ENCODE measurements at regions not wholly inside any gene's neighbourhood (a gene's known extent, or its start where the extent isn't known, plus 50 kb on each side); places are given as distances from the start of the nearest gene placed in this dataset.
A peak's percentile ranks its signal among the peaks of the same experiment; 100 is the strongest.

DNA sequence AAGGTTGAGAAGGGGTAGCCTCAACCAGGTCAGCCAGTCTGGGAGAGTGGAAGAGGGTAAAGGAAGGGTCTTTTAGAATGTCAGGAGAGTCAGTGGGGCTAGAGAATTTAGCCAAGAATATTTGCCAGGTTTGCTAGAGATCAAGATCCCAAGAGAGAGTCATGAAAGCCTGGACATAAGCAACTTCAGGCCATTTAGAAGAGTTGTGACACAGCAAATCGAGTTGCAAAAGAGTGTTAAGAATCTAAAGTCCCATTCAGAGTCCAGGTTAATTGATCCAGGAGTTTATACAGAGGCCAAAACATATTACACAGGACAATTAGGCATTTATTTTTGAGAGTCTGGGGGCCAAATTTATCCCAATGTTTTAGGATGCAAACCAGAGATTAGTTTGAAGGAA, 1260.1 kb upstream of the ACO1 start:
- H3K27me3 ChIP-seq = no peaks in the 10 kb centered on the region
- no peak overlapping the region for H3K4me3 ChIP-seq
- intact Hi-C loops (cut with DNase I) = no loop called here
- H3K36me3 ChIP-seq = no peaks in the 10 kb centered on the region
- TF ChIP-seq, protein P1, sequence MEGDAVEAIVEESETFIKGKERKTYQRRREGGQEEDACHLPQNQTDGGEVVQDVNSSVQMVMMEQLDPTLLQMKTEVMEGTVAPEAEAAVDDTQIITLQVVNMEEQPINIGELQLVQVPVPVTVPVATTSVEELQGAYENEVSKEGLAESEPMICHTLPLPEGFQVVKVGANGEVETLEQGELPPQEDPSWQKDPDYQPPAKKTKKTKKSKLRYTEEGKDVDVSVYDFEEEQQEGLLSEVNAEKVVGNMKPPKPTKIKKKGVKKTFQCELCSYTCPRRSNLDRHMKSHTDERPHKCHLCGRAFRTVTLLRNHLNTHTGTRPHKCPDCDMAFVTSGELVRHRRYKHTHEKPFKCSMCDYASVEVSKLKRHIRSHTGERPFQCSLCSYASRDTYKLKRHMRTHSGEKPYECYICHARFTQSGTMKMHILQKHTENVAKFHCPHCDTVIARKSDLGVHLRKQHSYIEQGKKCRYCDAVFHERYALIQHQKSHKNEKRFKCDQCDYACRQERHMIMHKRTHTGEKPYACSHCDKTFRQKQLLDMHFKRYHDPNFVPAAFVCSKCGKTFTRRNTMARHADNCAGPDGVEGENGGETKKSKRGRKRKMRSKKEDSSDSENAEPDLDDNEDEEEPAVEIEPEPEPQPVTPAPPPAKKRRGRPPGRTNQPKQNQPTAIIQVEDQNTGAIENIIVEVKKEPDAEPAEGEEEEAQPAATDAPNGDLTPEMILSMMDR (IDR thresholded peaks at IDR 0.05) = no peak
- ATAC-seq = no peak
- no peak overlapping the region for H3K27ac ChIP-seq
- no peak for DNase-seq
- no peaks in the 10 kb centered on the region for H3K4me1 ChIP-seq
- no peaks in the 10 kb centered on the region for H3K9me3 ChIP-seq

DNA sequence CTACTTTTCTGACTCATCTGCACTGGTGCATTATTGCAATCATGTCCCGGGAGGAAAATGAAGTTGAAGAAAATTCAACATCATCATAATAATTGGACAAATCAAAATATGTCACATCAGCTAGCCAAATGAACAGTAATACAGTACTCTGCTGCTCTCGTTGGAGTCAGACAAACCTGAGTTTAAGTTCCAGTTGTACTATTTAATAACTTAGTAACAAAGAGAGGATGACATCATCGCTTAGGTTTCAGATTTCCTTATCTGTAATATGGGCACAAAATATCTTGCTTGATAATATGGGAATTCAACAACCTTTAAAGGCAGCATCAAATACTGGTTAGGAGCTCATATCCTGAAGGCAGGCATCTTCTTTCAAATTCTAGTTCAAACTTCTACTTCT, 1248.9 kb upstream of the ACO1 start:
- no peaks in the 10 kb centered on the region for H3K9me3 ChIP-seq
- no peak overlapping the region for H3K4me3 ChIP-seq
- DNase-seq (no peak), ATAC-seq (no peak)
- peaks cover 0 to 2% of the 10 kb centered on the region in 2 donors for H3K4me1 ChIP-seq
- intact Hi-C loops (cut with DNase I) = no loop called here
- no peak overlapping the region for H3K27ac ChIP-seq
- no peaks in the 10 kb centered on the region for H3K36me3 ChIP-seq
- TF ChIP-seq, protein P1 (IDR thresholded peaks at IDR 0.05) = no peak
- no peaks in the 10 kb centered on the region for H3K27me3 ChIP-seq

DNA sequence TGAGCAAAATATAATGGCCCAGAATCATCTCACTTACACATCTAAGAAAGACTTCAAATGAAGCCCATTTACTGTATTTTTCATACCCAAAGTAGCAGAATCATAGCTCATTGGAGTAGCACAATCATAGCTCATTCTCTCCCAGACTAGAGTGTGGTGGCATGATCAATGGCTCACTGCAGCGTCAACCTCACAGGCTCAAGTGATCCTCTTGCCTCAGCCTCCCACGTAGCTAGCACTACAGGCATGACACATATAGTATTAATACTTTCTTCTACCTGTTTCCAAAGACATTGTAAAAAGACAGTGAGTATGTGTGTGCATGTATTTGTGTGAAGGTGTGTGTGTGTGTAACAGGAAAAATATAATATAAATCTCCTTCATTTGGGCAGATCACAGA, 1247.9 kb upstream of the ACO1 start:
- Histone ChIP-seq H3K4me3 (no peak overlapping the region), H3K36me3 (no peaks in the 10 kb centered on the region), H3K9me3 (no peaks in the 10 kb centered on the region), H3K27ac (no peak overlapping the region), H3K4me1 (peaks cover 0 to 2% of the 10 kb centered on the region in 2 donors), H3K27me3 (no peaks in the 10 kb centered on the region)
- intact Hi-C loops (cut with DNase I) = no loop called here
- DNase-seq (no peak), ATAC-seq (no peak)
- TF ChIP-seq, protein P1 (IDR thresholded peaks at IDR 0.05) = no peak

DNA sequence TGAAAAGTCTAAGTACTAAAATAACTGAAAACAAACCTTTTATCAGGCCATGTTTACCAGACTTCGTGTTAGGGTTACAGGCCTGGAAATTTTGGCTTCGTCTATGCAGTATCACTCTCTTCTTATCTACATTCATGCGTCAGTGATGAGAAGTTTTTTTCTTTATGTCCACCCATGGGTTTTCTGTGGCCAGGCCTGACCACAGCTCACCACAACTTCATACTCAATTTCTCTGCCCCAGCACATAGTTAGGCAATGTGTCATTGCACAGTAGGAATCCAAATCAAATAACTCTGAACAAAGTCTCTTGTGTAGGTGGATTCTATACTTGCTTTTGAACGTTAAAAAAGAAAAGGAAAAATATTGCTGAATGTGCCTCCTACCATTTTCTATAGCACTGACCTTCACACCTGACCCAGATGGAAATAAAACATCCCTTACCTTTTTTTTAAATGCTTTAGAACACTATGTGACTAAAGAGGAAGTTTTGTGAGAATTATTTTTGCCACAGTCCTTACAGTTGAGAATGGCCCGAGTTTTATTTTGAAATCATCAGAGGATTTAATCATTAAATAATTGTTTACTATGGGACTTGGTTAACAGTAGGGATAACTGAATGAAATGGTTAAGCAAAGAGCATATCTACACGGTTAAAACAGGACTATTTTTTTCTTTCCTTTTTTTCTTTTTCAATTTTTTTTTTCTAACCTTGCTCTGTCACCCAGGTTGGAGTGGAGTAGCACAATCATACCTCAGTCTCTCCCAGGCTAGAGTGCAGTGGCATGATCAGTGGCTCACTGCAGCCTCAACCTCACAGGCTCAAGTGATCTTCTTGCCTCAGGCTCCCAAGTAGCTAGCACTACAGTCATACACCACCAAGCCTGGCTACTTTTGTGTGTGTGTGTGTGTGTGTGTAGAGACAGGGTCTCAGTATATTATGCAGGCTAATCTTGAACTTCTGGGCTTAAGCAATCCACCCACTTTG, 1247.0 kb upstream of the ACO1 start:
- Histone ChIP-seq H3K36me3 (no peaks in the 10 kb centered on the region), H3K27ac (peak overlapping the region in 1 of 2 donors; percentile 8), H3K4me1 (peaks cover 0 to 2% of the 10 kb centered on the region in 2 donors), H3K4me3 (no peak overlapping the region), H3K27me3 (no peaks in the 10 kb centered on the region), H3K9me3 (no peaks in the 10 kb centered on the region)
- TF ChIP-seq, protein P1 (IDR thresholded peaks at IDR 0.05) = no peak
- intact Hi-C loops (cut with DNase I) = no loop called here
- peak; percentile 92 for ATAC-seq
- DNase-seq = no peak

DNA sequence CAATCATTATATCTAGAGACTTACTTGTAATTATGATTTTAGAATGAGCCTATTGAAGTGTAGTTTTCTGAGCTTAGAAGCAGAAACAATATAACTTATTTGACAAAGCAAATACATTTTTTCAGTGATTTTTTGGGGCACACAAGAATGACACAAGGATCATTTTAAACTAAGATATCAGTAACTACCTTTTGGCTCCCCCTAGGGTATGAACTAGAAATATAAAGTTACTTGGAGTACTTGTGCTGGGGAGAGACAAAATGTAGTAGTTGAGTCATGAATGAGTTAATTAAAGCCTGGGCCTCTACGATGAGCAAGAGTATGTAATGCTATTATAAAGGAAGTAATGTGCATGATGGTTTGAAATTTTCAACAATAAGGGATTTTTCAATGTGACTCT, 1244.1 kb upstream of the ACO1 start:
- Histone ChIP-seq H3K27ac (no peak overlapping the region), H3K9me3 (no peaks in the 10 kb centered on the region), H3K4me3 (no peak overlapping the region), H3K4me1 (peaks cover 0 to 2% of the 10 kb centered on the region in 2 donors), H3K27me3 (no peaks in the 10 kb centered on the region), H3K36me3 (no peaks in the 10 kb centered on the region)
- DNase-seq = no peak
- intact Hi-C loops (cut with DNase I) = no loop called here
- TF ChIP-seq, protein P1 (IDR thresholded peaks at IDR 0.05) = peak in 1 of 2 donors; percentile 24
- peak; percentile 35 for ATAC-seq
